NCI-H524 (cell line): ENCODE measurements at regions not wholly inside any gene's neighbourhood (a gene's known extent, or its start where the extent isn't known, plus 50 kb on each side); places are given as distances from the start of the nearest gene placed in this dataset.
"Not testable (repeated sequence)": the region's sequence is repeated elsewhere in the genome, so short reads cannot be mapped to it uniquely, and the experiment has no call there.

Experiments
- DNase-seq, 2 experiments: peaks; one replicate each; lab custom pipeline; 2025; lab: John Stamatoyannopoulos, UW

DNA sequence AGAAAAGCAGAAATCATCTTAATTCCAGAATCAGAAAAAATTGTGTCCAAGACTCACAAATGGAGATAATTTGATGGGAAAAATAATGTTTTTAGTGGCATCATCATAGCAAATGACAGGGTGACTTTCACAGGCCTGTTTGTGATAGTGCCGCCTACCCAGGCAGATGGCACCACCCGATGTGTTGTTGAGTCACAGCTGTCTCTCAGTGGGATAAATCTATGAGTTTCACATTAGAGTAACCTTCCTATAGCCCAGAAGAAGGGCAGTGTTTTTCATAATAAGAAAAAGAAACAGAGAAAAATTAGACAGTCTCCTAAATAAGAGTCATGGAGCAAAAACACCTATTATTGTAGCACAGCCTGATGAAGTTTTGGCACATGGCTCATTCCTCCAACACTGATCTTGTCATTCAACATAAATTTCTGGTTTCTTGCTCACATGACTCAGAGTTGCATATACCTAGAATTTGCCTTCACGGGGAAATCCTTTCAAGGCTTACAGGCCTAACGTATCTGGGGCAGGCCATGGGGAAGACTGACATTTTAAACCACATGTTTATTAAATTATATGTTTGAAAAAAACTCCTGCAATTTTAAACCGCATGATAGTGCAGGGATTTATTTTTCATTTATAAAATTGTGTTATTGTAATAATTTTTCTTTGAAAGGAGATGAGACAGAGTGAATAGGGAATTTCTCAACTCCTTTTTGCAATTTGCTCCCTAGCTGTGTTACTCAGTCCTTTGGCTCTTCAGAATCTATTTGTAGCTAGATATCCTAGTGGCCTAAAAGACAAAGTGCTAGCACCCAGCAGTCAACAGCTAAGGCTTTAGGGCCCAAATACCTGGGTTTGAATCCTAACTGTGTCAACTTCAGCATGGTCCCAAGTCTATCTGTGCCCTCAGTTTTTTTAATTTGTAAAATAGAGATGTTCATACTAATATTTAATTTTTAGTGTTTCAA, 393.7 kb downstream of the NDFIP2 start:
- peak; percentile 29 to 66 for DNase-seq

- DNase-seq, result no peak
Measured at GRCh38 chr13:79871594-79871993, 390.6 kb downstream of the NDFIP2 start.

DNA sequence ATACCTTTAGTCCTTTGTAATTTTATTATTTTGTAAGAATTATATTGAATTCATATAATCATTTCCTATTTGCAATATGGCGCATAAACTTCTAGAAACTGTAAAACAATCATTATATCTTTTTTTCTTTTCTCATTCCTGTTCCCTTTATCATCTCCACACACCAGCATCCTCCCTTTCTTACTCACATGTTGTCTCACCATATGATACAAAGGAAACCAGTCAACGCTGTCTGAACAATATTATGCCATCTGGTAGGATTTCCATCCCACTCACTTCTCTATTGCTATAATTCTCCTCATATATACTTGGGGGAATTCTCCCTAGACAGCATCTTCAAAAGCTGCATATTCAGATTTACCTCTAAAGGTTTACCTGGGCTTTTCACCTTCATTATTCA, 389.8 kb downstream of the NDFIP2 start:
- DNase-seq, result peak in 1 of 2 experiments; percentile 14

GRCh38 chr13:79870123-79870522, 389.2 kb downstream of the NDFIP2 start:
- no peak for DNase-seq

DNA sequence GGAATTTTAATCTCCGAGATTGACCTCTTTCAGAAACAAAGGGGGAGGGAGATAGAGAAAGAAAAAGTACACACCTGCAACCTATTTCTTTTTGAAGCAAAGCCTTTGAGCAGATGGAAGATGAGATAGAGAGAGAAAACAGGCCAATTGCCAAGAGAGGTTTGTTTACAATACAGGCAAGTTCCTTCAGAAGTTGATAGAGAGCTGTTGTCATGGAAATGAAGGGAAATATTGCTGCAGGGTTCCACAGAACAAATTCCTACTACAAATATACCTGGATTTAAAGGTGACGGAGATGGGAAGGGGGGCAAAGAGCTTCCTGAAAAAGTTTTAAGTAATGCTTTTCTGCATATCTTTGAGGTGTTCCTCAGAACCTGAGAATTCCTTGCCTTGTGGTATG, 388.4 kb downstream of the NDFIP2 start:
- DNase-seq, result no peak

DNA sequence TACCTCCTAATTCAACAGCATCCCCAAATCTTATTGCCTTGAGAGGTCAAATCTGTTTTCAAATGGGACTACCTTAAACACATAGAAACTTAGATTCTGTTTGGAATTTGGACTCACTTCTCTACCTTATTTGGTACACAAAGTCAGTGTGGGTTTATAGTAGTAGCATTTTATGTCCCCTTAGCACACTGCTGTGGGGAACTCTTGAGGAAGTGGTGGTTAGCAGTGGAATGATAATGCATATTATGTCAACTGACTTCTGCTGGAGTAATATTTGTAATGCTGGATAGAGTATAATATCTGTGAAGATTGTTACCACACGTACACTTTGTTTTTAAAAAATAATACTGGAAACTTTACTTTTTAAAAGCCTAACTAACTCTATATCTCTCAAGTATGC, 386.3 kb downstream of the NDFIP2 start:
- DNase-seq, result no peak

DNA sequence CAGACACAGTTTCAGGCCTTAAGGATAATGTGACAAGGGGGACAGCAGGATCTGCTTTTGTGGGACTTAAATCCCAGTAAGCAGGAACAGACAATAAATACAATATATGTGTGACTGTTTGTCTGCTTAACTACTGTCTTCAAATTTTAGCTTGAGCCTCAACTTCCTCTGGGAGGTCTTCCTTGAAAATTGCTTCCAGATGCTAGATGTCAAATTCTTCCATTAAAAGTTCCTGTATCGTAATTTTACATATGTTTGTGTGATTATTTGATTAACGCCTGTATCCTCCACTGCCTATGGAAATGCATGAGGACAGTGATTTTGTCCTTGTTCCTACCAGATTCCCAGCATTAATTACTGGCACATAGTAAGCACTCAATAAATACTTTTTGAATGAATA, 385.5 kb downstream of the NDFIP2 start:
- DNase-seq, result no peak

GRCh38 chr13:79862515-79862914, 381.6 kb downstream of the NDFIP2 start:
- DNase-seq, result no peak

DNA sequence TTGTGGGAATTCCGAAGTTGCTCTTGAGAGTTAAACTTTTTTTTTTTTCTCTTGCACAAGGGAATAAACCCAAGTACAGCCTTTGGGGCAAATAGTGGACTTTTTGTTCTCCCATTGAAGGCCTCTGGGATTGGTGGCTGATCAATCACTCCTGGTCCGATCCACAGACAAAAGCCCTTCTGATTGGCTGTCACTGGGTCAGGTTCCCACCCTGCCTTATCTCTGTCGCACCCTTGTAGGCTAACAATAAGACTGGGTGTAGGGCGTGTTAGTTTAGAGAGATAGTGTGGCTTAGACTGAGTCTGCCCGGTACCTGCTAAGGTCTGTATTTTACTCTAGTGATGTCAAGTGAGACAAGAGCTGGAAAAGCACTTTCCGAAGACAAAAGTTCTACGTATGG, 380.8 kb downstream of the NDFIP2 start:
- DNase-seq, result no peak

GRCh38 chr13:79860791-79861190, 379.8 kb downstream of the NDFIP2 start:
- no peak for DNase-seq

DNA sequence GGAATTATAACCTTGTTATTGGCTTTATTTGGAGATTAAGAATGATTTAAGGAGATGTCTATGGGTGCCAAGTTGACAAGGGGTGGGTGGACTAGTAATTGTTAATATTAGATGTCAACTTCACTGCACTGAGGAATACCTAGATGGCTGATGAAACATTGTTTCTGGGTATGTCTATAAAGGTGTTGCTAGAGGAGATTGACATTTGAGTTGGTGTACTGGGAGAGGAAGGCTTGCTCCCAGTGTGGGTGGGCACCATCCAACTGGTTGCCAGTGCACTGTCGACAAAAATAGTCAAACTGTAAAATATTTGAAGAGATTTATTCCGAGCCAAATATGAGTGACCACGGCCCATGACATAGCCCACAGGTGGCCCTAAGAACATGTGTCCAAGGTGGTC, 378.8 kb downstream of the NDFIP2 start:
- no peak for DNase-seq

GRCh38 chr13:79853251-79853650, 372.3 kb downstream of the NDFIP2 start:
- DNase-seq, result no peak

GRCh38 chr13:79851318-79851717, 370.4 kb downstream of the NDFIP2 start:
- DNase-seq, result no peak

GRCh38 chr13:79847882-79848592, 367.1 kb downstream of the NDFIP2 start:
- no peak for DNase-seq

GRCh38 chr13:79846386-79846785, 365.4 kb downstream of the NDFIP2 start:
- no peak for DNase-seq

GRCh38 chr13:79837741-79838450, 356.9 kb downstream of the NDFIP2 start:
- DNase-seq, result no peak

- not testable (repeated sequence) for DNase-seq
Measured at GRCh38 chr13:79836121-79836520, 355.2 kb downstream of the NDFIP2 start.

DNA sequence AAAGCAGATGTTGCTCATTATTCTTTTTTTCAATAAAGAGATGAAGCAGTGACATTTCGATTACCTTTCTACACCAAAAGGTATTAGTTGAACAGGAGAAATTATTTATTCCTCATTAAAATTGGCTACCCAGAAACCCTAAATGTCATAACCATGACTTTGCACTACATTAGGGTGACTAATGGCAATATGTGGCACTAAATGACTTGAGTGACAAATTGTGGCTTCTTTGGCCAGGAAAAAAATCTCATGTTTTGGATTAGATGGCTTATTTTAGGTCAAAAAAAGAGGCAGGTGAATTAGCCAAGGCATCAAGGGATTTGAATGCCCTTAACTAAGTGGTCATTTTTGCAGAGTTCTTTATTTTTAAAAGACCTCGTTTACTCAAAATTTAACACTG, 353.9 kb downstream of the NDFIP2 start:
- no peak for DNase-seq

DNA sequence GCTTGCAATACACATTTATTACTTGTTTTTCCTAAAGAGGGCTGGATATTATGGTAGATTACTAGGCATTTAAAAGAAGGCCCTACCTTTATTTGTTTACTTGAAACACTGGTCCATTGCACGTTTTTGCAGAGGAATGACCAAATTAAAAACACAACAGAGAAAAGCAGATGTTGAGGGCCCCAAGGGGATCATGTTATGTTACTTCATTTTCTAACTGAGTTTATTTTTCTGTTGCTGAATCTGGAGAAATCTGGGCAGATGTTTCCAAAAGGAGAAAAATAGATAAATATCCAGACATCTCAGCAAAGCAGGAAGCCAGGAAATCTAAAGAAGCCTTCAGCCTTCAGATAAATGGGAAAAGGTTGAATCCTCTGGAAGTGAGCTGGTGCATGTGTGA, 353.0 kb downstream of the NDFIP2 start:
- DNase-seq, result no peak

- no peak for DNase-seq
Measured at GRCh38 chr13:79831556-79831955, 350.6 kb downstream of the NDFIP2 start.

DNA sequence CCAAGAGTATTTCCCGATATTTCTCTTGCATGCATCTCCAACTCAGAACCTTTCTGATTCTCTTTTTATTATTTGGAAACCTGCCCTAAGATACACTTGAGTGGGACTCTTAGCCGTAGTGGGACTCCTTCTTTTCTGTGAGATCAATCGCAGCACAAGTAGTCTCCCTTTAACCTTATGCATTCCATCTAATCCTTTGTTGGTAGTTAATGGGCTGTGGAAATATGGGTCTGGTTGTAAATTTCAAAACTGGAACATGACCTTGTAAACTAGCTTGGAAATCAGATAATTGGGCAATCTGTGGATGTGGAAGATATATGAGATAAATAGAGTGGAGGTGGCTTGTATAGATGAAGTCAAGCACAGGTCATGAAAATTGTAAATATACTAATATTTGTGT, 350.0 kb downstream of the NDFIP2 start:
- DNase-seq, result no peak

DNA sequence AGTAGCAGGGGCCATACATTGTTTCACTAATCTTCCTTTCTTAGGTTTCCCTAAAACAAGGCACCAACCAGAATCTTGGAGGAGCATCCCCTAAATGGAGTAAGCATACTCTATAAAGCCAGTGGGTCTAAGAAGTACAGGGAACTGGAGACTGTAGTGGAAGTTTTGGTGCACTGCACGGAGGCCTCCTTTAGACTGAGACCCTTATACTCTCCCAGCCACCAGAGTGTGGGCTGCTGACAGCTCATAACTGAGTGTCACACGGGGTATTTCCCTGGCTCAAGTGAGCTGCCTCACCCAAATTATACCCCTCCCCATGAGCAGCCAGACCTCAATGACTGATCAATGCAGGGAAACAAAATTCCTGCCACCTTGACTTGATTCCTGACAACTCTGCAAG, 349.5 kb downstream of the NDFIP2 start:
- no peak for DNase-seq

DNA sequence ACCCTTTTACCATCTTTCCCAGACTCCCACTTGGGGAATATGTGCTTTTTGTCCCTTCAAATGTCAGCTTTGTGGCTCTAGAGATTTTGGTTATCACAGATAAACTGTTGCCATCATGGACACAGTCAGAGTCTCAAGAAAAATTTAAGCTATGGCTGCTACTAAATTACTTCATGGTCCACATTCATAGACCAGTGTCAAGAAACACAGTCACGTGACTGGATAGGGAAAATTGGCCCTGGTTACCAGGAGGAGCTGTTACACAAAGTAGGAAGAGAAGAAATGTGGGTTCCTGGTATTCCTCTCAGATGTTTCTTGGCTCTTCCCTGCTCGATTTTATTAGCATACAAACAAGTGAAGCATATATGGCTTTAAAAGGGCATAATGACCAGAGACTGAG, 348.9 kb downstream of the NDFIP2 start:
- no peak for DNase-seq
